Upper lobe of left lung (tissue), 6 donors: ENCODE measurements at regions not wholly inside any gene's neighbourhood (a gene's known extent, or its start where the extent isn't known, plus 50 kb on each side); places are given as distances from the start of the nearest gene placed in this dataset.
"Not testable (repeated sequence)": the region's sequence is repeated elsewhere in the genome, so short reads cannot be mapped to it uniquely, and the experiment has no call there.

ENCODE experiments used
- ATAC-seq, 2 donors: fragments of 200-7000 bp; cut with Tn5 transposase; one replicate each; pipeline ENCODE4 v1.9.1; 2022; ENCODE audit warnings: mild to moderate bottlenecking in 2 of 2, moderate library complexity in 2 of 2; ENCODE audit not compliant: low FRiP score in 2 of 2
- DNase-seq, 2 donors: peaks; one replicate each; pipeline ENCODE4 v3.0.0-alpha.2; 2019 to 2020
- H3K27ac ChIP-seq, 4 donors: fragments of 200-600 bp; sonication (generic); one replicate each; pipeline ENCODE4 v1.5.1; 2016 to 2019
- H3K27me3 ChIP-seq, 4 donors: fragments of 200-600 bp; sonication (generic); one replicate each; pipeline ENCODE4 v1.5.1; 2017 to 2019
- H3K36me3 ChIP-seq, 4 donors: fragments of 200-600 bp; sonication (generic); one replicate each; pipeline ENCODE4 v1.5.1; 2016 to 2019
- H3K4me1 ChIP-seq, 4 donors: fragments of 200-600 bp; sonication (generic); one replicate each; pipeline ENCODE4 v1.5.1; 2018 to 2019
- H3K4me3 ChIP-seq, 4 donors: fragments of 200-600 bp; sonication (generic); one replicate each; pipeline ENCODE4 v1.5.1; 2017 to 2019; ENCODE audit warnings: mild to moderate bottlenecking in 2 of 4, moderate library complexity in 1 of 4
- H3K9me3 ChIP-seq, 4 donors: fragments of 200-600 bp; sonication (generic); one replicate each; pipeline ENCODE4 v1.5.1; 2018 to 2019
- CTCF ChIP-seq, 6 experiments: fragments of 450-650 bp in 4 of 6; fragments of 200-600 bp in 2 of 6; sonication (generic) in 2 of 6; IDR thresholded peaks; one replicate each; pipeline ENCODE4 v1.5.1; 2016 to 2019; ENCODE audit warnings: antibody characterized with exemption in 6 of 6
- EP300 ChIP-seq, 4 donors: sonication (generic); formaldehyde crosslinking; IDR thresholded peaks; one replicate each; pipeline ENCODE4 v1.5.1; 2017; ENCODE audit warnings: antibody characterized with exemption in 4 of 4, control low read depth in 2 of 4
- POLR2A ChIP-seq, 4 donors: fragments of 450-650 bp; IDR thresholded peaks; one replicate each; pipeline ENCODE4 v1.5.1; 2016 to 2017; ENCODE audit warnings: antibody characterized with exemption in 4 of 4, mild to moderate bottlenecking in 2 of 4
- POLR2AphosphoS5 ChIP-seq, 2 donors: sonication (generic); formaldehyde crosslinking; IDR thresholded peaks; one replicate each; pipeline ENCODE4 v1.5.1; 2017; ENCODE audit warnings: antibody characterized with exemption in 2 of 2
- WGBS, 2 donors: methylation state at CpG; one replicate each; pipeline ENCODE4 v1.1.5; 2017 to 2018; 5-methylcytosine and 5-hydroxymethylcytosine counted together
- donor health status: DM: no; HTN: no; CAD: no; lungs with moderate emphysema.
- donor health status: DM: no; HTN: yes; CAD: no; lungs with severe emphysema.

- Histone ChIP-seq H3K36me3 (no peaks in the 10 kb centered on the region), H3K27me3 (no peaks in the 10 kb centered on the region), H3K4me3 (no peak overlapping the region), H3K4me1 (no peaks in the 10 kb centered on the region), H3K9me3 (no peaks in the 10 kb centered on the region), H3K27ac (no peak overlapping the region)
- DNase-seq: no peak
- 0 to 71% methylated on average over 1 to 5 of the region's 5 CpGs for WGBS, 2 donors
- TF ChIP-seq EP300 (IDR thresholded peaks at IDR 0.05) (no peak), CTCF (IDR thresholded peaks at IDR 0.05) (no peak), POLR2A (IDR thresholded peaks at IDR 0.05) (no peak), POLR2AphosphoS5 (IDR thresholded peaks at IDR 0.05) (no peak)
- no peak for ATAC-seq
These were observed 141.9 kb upstream of the STK26 start for GRCh38 chrX:131881194-131881593.

GRCh38 chrX:131885042-131885441, 138.1 kb upstream of the STK26 start:
- 77 to 100% methylated on average over 1 of the region's 1 CpG for WGBS, 2 donors
- H3K27me3 ChIP-seq, DNase-seq, H3K36me3 ChIP-seq, H3K4me1 ChIP-seq, ATAC-seq, H3K9me3 ChIP-seq, H3K27ac ChIP-seq, H3K4me3 ChIP-seq: not testable (repeated sequence)

- not testable (repeated sequence) for H3K36me3 ChIP-seq, H3K9me3 ChIP-seq, H3K27me3 ChIP-seq, DNase-seq, H3K4me1 ChIP-seq, ATAC-seq, H3K4me3 ChIP-seq, H3K27ac ChIP-seq
- WGBS, 2 donors: 66 to 90% methylated on average over 2 to 3 of the region's 3 CpGs
These were observed 129.2 kb upstream of the STK26 start for GRCh38 chrX:131893857-131894256.

GRCh38 chrX:131894995-131895394, 128.1 kb upstream of the STK26 start:
- TF ChIP-seq POLR2AphosphoS5 (IDR thresholded peaks at IDR 0.05): no peak
- no peak for TF ChIP-seq CTCF (IDR thresholded peaks at IDR 0.05)
- no peak for TF ChIP-seq EP300 (IDR thresholded peaks at IDR 0.05)
- no peak for TF ChIP-seq POLR2A (IDR thresholded peaks at IDR 0.05)
- H3K9me3 ChIP-seq: no peaks in the 10 kb centered on the region
- 26 to 28% methylated on average over 1 of the region's 1 CpG for WGBS, 2 donors
- ATAC-seq: no peak
- no peak overlapping the region for H3K27ac ChIP-seq
- no peak for DNase-seq
- H3K4me1 ChIP-seq: no peaks in the 10 kb centered on the region
- H3K36me3 ChIP-seq: no peaks in the 10 kb centered on the region
- no peak overlapping the region for H3K4me3 ChIP-seq
- H3K27me3 ChIP-seq: no peaks in the 10 kb centered on the region

GRCh38 chrX:131895807-131896206, 127.3 kb upstream of the STK26 start:
- DNase-seq: no peak
- ATAC-seq: no peak
- Histone ChIP-seq H3K27me3 (no peaks in the 10 kb centered on the region), H3K27ac (no peak overlapping the region), H3K4me1 (no peaks in the 10 kb centered on the region), H3K9me3 (no peaks in the 10 kb centered on the region), H3K36me3 (no peaks in the 10 kb centered on the region), H3K4me3 (no peak overlapping the region)
- 61 to 75% methylated on average over 1 to 3 of the region's 3 CpGs for WGBS, 2 donors
- TF ChIP-seq CTCF (IDR thresholded peaks at IDR 0.05): no peak
- TF ChIP-seq POLR2A (IDR thresholded peaks at IDR 0.05): no peak
- TF ChIP-seq EP300 (IDR thresholded peaks at IDR 0.05): no peak
- TF ChIP-seq POLR2AphosphoS5 (IDR thresholded peaks at IDR 0.05): no peak

- ATAC-seq: no peak
- Histone ChIP-seq H3K4me3 (no peak overlapping the region), H3K27me3 (no peaks in the 10 kb centered on the region), H3K9me3 (no peaks in the 10 kb centered on the region), H3K36me3 (no peaks in the 10 kb centered on the region), H3K27ac (no peak overlapping the region), H3K4me1 (no peaks in the 10 kb centered on the region)
- DNase-seq: no peak
- WGBS, 2 donors: 50 to 80% methylated on average over 1 of the region's 1 CpG
- no peak for TF ChIP-seq POLR2A (IDR thresholded peaks at IDR 0.05)
- TF ChIP-seq EP300 (IDR thresholded peaks at IDR 0.05): no peak
- no peak for TF ChIP-seq CTCF (IDR thresholded peaks at IDR 0.05)
- no peak for TF ChIP-seq POLR2AphosphoS5 (IDR thresholded peaks at IDR 0.05)
These were observed 121.6 kb upstream of the STK26 start for GRCh38 chrX:131901546-131901945.
